ENCODE measurements at regions not wholly inside any gene's neighbourhood (a gene's known extent, or its start where the extent isn't known, plus 50 kb on each side); places are given as distances from the start of the nearest gene placed in this dataset.
"Not testable (repeated sequence)": the region's sequence is repeated elsewhere in the genome, so short reads cannot be mapped to it uniquely, and the experiment has no call there.

DNA sequence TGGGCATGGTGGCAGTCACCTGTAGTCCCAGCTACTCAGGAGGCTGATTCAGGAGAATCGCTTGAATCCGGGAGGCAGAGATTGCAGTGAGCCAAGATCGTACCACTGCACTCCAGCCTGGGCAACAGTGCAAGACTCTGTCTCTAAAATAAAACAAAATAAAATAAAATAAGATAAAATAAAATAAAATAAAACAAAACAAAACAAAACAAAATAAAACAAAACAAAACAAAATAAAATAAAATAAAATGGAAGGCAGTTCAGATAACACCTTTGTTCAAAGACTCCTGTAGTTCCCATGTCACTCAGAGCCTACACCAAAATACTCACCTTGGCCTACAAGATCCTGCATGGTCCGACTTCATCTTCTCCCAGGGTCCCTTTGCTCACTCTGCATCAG, 61.3 kb downstream of the SYF2 start:
- DNase-seq = not testable (repeated sequence)

DNA sequence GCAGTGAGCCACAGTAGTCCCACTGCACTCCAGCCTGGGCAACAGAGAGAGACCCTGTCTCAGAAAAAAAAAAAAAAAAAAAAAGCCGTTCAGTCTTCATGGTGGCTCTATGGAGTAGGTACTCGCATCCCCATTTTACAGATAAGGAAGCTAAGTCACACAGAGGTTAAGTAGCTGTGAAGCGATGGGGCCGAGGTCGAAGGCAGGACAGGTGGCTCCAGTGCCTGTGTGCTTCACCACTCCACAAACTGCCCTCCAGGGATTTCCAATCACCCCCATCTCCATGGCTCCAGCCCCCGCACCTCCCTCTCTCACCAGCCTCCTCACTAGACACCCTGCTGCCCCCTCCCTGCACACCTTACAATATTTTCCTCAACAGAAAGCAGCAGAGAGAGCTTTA, 61.9 kb downstream of the SYF2 start:
- DNase-seq = no peak

DNA sequence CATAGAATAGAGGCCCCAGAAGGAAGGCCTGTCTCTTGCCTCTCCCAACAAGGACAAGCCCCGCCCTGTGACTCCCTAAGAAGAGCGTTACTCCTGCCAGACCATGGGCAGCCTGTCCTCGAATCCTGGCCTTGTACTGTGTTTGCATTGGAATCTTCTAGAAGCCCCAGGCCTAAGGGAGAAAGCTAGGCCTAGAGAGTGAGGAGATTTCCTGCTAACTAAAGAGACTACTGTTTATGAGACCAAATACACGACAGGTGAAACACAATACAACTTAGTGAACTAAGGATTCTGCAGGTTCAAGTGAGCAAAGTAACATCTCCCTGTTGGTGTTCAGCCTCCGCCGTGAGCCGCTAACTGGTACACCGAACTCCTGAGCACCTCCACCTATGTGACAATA, 62.7 kb downstream of the SYF2 start:
- no peak for DNase-seq

GRCh38 chr1:25169168-25169567, 63.1 kb downstream of the SYF2 start:
- DNase-seq = no peak

GRCh38 chr1:25168193-25169071, 63.9 kb downstream of the SYF2 start:
- DNase-seq = no peak

DNA sequence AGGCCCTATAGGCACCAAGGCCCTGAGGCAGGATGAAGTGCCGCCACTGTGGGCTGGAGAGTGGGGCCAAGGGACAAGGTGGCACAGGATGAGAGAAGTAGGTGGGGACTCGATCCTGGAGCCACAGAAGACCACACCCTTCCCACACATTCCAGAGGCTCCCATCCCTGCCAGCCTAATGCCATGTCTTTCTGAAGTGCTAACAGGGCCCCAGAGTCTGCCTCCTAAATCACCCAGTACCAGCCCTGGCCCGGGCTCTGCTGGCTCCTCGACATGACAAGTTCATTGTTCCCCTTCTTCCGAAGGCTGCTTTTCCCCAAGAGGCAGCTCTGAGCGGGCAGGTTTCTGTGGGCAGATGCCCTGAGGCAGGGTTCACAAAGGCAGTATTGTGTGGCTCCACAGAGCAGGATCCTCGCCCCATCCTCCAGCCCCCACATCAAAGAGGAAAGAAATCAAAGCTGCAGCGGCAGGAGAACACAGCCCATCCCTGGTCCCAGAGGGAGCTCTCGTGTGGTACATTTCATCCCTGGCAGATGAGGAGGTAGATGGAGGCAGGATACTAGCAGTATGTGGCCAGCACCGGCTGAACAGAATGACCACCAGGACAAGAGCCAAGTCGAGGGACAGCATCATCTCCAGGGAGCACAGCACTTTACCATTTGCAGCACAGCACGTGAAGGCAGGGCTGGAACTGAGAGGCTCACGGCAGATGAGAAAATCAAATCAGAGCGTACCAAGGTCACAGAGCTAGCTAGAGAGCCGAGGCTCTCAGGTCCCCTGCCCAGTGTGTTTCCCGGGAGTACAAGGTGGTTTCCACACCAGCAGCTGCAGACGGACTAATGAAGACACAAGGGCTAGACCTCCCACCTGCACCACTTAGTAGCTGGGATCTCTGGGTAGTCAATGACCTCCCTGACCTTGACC, 64.8 kb downstream of the SYF2 start:
- no peak for DNase-seq

DNA sequence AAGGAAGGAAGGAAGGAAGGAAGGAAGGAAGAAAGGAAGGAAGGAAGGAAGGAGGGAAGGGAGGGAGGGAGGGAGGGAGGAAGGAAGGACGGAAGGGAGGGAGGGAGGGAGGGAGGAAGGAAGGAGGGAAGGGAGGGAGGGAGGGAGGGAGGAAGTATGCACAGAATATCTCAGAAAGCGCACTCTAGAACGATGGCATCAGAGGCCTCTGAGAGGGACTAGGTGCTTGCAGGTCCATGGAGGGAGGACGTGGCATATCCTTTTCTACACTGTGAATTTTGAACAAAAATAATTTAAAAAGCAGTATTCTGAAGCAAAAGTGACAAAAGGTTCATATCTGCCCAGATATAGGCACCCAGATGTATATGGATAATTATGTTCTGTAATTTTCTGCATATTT, 65.5 kb downstream of the SYF2 start:
- no peak for DNase-seq

DNA sequence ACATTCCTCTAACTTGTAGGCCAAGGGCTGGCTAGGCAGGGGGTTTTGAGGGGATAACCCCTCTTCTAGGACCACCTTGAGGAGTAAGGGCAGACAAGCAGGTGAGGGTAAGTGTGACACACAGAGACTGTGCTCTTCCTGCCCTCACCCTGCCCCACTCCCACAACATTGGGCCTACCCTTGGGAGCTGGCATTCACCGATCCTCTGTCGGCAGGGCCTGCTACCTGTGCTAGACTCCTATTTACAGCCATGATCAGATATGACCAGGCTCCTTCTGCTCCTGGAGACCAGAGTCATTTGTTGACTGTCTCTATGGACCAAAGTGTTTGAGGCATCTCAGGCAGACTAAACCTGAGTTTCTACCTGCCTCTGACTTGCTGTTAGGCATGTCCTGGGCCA, 68.3 kb downstream of the SYF2 start:
- DNase-seq = no peak

- no peak for DNase-seq
Observed at GRCh38 chr1:25161981-25162380, 70.3 kb downstream of the SYF2 start.

DNA sequence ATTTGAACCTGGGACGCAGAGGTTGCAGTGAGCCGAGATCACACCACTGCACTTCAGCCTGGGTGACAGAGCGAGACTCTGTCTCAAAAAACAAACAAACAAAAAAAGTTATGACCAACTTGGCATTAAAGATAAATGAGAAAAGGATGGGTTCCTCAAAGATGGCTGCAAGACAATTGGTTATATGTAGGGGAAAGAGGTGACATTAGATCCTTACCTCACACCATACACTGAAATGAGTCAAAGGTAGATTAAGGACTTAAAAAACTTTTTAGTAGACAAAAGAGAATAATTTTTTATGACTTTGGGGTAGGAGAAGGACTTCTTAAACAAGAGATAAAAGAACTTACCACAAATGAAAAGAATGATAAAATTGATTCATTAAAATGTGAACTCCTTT, 74.5 kb downstream of the SYF2 start:
- no peak for DNase-seq

GRCh38 chr1:25150985-25151495, 81.3 kb downstream of the SYF2 start:
- no peak for DNase-seq

DNA sequence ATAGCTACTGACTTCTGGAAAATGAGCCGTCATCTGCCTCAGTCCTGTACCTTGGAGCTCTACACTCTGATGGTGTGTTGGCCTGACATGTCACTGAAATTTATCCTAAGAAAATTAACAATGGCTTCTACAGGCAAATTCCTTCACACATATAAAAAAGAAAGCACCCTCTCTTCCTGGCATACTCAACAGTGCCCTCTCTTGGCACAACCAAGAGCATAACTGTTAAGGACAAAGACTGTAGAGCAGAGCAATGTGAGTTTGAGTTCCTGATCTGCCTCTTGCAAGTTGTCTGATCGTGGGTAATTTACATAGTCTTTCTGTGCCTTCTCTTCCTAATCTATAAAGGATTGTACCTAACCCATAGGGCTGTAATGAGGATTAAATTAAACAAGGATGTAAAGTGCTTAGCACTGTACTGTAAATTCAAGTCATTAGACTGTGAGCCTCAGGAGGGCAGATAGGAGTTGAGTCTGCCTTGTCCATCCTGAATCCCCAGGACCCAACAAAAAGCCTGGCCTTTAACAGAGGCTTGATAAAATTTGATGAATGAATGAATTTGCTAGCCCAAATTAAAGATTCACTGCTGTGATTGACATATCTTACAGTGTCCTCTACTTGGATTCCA, 83.5 kb downstream of the SYF2 start:
- no peak for DNase-seq

DNA sequence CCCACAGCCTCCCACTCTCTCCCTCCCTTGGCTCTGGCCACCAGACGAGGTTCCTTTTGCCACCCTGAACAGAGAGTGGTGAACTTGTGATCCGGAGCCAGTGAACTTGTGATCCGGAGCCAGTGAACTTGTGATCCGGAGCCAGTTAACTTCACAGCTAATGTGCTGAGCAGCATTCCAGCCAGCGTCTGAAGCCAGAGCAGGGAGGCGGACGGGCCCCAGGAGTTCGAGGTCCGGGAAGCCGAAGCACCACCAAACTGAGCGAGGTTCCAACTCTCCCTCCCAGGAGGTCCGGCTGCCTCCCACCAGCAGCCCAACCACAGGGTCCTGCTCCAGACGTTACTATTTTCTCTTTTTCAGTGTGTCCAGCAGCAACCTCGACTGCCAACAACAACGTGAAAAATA, 85.8 kb downstream of the SYF2 start:
- DNase-seq = no peak

GRCh38 chr1:25145775-25146393, 86.4 kb downstream of the SYF2 start:
- no peak for DNase-seq

DNA sequence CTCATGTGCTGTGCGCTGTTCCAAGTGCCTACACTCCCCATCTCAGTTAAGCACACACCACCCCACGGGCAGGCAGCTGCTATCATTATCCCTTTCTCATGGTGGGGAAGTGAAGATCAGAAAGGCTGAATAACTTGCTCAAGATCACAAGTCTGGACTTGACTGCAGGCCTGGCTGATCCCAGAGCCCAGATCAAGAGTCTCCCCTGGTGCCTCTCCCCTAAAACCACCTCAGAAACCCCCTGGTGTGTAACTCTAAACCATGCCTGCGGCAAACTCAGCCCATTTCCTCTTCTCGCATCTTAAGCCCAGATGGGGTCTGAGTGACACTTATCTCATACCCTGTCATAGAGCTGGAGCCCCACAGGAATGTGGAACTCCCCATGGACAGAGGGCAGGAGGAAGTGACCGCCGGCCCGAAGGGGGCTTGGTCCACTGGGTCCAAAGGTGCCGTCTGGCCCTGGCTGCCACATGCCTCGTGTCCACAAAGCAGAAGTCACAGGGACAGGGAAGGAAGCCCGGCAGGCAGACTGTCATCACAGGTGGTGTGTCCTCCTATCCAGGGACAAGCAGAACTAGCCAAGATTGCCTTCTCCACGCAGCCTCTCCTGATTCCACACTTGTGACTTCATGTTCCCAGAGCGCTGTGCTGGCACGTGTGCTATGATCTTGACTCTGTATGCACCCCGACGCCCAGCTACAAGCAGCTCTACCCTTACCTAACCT, 92.1 kb downstream of the SYF2 start:
- DNase-seq = no peak

DNA sequence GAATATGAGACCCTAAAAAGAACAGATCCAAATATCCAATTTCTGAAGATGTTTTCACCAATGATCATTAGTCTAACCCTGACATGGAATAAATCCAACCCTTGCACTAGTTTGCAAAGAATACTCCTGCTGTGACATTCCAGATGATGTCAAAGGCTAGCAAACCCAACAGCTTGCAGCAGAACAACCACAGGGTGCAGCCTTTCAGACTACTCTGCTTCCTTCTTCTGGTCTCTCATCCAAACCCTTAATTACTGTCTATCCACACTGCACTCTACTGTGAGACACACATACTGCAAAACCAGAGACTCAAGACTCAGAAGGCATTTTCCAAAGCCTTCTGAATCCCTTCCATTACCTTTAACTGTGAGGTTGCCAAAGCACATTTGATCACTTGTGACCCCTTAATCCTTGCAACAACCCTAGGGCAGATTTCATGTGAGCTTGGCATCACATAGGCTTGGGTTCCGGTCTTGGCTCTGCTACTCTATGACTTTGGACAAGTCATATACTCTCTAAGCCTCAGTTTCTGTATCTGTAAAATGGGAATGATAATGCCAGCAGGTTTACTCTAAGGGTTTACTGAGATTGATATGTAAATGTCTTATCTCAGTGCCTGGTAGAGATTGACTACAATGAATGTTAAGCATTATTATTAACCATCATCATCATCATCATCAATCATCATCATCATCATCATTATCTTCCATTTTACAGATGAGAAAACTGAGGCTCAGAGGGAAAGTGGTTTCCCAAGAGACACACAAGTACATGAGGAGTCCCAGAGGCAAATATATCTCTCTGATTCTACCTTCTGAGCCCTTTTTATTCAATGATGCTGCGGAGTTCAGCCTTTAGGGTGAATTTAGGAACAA, 94.5 kb downstream of the SYF2 start:
- DNase-seq = no peak

- no peak for DNase-seq
Observed at GRCh38 chr1:25137106-25137505, 95.2 kb downstream of the SYF2 start.

DNA sequence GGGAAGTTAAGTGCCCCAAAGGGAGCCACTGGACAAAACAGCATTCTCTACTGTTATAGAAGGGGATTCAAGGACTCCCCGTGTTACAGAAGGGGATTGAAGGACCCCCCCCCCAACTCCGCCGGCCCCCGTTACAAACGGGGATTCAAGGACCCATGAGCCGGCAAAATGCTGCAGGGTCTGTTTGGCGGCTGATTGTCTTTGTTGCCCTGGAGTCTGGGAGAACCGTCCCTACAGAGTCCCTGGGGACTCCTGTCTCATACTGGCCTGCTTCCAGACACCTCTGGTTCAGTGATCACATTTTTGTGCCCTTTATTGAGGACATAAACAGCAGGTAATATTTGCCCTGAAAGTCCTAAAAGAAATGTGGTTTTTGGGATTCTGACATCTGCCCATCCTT, 96.4 kb downstream of the SYF2 start:
- peak; percentile 78 for DNase-seq

DNA sequence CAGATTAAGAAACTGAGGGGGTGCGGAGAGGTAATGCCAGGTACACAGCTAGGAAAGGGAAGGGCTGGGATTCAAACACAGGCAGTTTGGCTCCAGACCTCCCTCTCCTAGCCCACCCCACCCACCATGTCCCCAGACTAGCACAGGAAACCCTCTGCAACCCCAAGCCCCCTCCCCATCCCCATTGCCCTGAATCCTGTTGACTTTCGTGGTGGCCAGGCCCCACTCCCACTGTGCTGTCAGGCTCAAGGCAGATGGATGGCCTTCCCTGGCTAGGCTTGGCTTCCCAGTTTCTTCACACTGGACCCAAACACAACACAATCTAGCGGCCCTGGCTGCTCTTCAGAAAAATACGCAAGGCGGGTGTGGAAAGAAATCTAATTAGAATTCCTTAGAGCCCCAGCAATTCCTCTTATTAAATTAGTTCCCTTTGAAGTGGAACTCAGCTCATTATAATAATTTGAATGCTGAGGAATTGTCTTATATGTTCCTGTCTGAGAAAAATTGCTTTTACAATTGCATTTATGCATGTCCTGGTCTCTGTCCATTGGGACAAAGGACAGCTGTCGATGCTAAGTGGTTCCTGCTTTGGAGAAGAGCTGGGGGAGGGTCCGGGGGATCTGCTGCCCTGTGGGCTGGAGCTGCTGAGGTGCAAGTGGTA, 97.4 kb downstream of the SYF2 start:
- DNase-seq = no peak

DNA sequence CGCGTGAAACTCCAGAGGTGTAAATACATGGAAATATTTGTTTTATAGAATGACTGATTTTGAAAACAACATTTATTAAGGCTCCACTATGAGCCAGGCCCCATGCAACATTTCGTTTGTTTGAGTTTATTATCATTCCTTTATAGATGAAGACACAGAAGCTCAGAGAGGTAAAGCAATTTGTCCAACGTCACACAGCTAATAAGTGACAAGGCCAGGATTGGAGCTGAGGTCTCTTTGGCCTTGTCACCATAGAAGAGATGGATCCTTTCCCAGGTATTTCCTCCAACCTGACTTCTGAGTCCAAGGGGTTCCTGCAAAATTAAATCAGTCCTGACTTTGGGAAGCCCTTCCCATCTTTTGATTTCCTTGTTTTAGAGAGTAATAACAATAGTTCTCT, 98.0 kb downstream of the SYF2 start:
- no peak for DNase-seq

DNA sequence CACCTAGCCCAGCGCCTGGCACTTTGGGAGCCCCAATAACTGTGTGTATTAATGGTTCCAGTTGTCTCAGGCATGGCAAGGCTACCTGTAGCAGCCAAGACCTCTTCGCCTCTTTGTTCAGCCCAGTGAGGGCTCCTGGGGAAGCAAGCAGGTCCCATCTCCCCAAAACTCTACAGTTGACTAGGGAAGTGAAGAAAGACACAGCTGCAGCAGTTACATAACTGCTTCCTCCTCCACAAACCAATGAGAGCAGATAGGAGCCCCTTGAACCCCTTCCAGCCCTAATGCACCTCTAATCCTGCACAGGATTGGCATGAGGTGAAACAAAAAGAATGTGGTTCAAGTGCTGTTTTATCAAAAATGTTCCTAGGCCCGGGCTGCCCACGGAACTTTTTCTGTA, 100.5 kb downstream of the SYF2 start:
- no peak for DNase-seq

Data from NCI-H1092 (cell line).